Pulmonary artery endothelial cell (primary cell): ENCODE measurements at regions not wholly inside any gene's neighbourhood (a gene's known extent, or its start where the extent isn't known, plus 50 kb on each side); places are given as distances from the start of the nearest gene placed in this dataset.

Experiments
- DNase-seq: peaks from one replicate; pipeline ENCODE4 v3.0.0-alpha.2; 2011; ENCODE audit warnings: low read depth, low spot score

DNA sequence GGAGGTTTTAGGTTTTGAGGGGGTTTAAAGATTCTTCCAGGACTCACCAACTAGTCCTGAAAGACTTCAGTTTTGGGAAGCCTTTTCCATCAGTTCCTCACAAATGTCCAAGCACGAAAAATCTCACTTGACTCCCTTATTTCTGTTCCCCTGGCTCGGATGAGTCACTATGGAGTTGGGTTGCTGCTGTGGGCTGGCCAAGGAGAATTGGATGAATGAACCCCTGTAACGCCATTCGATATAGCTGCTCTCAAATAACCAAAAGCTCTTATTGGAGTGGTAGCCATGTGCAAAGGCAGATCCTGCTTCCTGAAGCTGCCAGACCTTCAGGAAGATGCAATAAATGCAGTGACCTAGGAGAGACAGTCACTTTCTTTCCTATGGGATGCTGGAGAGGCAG lies 417.0 kb downstream of the ZNF521 start:
- no peak for DNase-seq

DNA sequence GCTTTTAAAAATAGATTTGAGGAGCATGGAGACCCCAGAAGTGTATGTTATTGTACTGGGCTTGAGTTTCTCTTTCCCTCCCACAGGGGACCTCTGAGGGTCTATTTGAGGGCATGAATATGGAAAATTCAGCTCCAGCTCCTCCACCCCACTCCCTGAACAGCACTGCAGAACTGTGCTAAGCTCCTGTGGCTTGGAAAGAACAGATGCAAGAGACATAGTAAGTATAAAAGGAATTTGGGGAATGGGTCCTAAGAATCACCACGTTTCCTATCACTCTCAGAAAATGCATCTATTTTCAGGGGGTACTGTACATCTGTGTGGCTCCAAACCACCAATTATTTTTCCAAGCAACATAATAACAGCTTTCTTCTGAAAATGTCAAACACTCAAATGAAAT lies 416.1 kb downstream of the ZNF521 start:
- DNase-seq = no peak

DNA sequence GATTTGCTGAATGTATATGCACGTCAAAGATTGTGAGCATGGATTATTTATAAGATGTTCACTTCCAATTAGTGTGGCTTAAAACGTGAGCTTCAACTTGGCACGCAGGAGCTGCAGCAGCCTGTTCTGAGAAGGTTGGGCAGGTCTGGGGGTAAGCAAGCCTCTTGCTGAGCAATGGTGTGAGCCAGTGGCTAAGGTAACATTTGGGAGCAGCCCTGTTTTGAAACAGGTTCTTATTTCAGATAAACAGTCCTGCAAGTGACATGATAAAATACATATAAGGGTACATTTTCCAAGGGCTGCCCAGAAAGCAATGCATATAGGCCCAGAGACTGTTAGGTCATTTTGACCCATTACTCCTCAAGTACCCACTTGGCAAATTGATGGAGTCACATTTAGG lies 415.3 kb downstream of the ZNF521 start:
- DNase-seq = no peak

- no peak for DNase-seq
Observed at GRCh38 chr18:24937639-24938275, 414.2 kb downstream of the ZNF521 start.

DNA sequence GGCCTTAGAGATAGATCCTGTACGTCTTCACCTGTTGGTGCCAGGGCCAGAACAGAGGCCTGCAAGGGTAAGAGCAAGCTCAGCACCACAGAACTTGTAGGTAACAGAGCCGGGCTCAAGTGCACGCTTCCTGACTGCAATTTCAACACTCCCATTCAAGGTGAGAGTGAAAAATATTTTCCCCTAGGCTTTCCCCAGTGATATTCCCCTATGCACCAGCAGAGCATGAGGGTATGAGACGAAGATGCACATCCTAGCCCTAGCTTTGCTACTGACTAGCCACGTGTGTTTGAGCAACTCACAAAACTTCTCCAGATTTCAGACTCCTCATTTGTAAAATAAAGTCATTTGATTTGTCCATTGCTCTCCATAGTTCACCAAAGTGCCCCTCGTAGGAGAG lies 411.6 kb downstream of the ZNF521 start:
- DNase-seq = no peak

- no peak for DNase-seq
Observed at GRCh38 chr18:24941174-24941951, 410.6 kb downstream of the ZNF521 start.

DNA sequence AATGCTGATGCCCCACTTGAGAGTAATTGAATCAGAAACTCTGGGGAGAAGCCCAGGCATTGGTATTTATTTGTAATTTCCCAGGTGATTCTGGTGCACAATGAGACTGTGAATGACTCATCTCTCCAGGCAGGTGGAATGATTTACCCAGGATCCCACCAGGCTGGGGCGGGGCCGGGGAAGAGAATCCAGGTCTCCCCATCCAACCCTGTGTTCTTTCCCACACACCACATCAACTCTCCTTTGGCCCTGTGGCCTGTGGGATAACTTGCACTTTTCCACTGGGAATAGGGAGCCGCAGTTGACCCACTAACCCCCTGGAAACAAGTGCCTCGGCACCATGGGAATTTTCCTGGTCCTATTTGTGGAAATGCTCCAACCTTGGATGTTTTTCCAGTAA lies 409.8 kb downstream of the ZNF521 start:
- no peak for DNase-seq

DNA sequence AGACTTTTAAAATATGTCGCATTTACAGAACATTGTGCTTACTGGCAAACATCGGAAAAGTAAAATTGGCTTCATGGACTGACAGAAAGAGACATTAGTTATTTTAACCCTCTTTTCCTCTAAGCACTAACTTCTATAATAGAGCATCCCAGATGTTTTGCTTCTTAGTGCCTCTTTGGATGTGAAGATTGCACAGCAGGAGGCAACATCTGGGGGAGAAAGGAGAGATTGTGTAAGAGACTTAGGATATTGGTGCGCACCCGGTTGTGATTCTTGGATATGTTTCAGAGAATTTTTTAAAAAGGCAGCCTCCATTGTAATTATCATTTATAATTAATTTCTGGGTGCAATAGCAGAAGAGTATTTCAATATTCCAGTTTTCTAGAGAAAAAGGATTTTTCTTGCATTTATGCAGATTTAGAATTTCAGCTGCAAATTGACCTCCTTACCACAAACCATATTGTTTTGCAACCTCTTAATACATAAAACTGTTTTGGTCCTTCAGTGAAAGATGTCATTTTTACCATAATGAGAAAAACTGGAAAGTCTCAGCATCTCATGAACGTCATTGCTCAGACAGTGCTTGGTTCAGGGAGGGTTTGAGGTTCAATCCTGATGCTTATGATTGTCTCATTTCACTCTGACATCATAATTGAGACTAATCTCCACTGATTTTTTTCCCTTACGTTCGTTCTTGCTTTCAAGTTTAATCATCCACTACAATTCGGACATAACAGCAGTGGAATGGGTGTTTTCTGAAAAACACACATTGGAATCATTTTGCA lies 404.3 kb downstream of the ZNF521 start:
- DNase-seq = no peak

- DNase-seq = no peak
Observed at GRCh38 chr18:24949908-24950307, 402.1 kb downstream of the ZNF521 start.

GRCh38 chr18:24954341-24954740 lies 397.6 kb downstream of the ZNF521 start:
- DNase-seq = no peak

DNA sequence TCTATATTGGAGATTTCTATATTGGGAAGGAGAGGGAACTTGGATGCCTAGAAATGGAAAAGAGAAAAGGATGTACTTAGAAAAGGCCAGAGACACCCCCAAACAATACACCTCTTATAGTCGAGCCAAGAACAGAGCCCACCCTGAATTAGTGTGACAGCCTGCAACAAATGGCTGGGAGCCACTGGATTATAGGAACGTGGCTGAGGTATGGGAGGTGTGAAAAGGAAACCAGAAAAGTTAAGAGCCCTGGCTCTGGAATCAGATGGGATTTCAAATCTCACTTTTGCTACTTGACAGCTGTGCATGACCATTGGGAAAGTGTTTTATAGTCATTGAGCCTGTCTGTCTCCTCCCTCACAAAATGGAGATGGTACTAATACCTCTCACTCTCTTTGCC lies 394.0 kb downstream of the ZNF521 start:
- no peak for DNase-seq

DNA sequence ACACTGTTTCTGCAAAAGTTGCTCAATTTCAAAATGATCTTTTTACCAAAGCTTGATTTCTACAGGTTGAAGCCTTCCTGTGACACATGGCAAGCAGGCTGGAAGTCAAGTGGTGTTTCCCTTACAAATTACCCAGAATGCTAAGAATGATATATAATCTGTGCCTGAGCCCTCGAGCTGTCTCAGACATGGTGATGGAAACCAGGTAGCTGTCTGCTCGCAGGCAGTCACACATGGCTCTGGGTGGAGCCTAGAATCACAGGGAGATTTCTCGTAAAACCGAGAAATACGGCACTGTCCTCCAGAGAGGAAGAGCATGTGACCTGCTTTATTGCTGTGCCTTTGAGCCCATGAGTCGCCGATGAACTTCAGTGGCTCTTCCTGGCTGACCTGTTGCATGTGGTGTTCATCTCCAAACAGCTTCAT lies 392.9 kb downstream of the ZNF521 start:
- DNase-seq = no peak

- DNase-seq = no peak
Observed at GRCh38 chr18:24964216-24964615, 387.8 kb downstream of the ZNF521 start.

DNA sequence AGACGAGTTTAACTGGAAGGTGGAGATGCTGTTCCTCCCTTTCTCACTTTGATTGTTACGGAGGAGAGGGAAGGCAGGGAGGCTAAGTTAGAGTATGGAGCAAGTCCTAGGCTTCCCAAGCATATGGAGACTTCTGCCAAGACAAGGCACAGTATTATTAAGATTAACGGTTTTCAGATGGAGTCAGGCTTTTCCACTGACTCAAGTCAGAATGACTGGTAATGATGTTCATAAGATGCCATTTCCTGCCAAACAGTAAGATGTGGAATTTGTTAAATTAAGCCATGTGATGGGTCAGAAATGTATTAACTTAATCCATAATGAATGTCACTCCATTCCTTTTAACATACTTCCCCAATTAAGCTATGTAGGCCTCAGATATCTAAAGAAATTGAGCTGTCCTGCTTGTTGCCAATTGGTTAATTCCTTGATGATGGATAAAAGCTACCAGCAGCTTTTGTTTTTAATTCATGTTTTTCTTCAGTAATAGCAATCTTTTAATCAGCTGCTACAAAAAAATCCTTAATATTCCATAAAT lies 383.7 kb downstream of the ZNF521 start:
- DNase-seq = no peak

DNA sequence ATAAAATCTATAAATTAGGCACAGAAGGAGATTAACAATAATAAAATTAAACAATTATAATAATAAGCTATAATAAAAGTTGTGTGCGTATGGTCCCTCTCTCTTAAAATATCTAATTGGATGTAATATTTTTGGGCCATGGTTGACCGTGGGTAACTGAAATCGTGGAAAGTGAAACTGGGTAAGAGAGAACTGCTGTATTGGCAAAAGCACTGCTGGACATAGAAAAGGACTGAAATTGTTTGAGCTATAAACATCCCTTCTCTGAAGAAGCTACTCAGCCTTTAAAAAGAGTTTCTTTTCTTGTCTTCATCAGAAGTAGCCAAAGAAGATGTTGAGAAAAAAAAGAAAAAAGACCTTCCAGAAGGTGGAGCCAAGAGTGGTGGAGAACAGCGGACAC lies 379.4 kb downstream of the ZNF521 start:
- DNase-seq = no peak

GRCh38 chr18:24974431-24974830 lies 377.5 kb downstream of the ZNF521 start:
- no peak for DNase-seq

GRCh38 chr18:24975496-24976372 lies 376.2 kb downstream of the ZNF521 start:
- DNase-seq = no peak

GRCh38 chr18:24976502-24976901 lies 375.5 kb downstream of the ZNF521 start:
- DNase-seq = no peak

- no peak for DNase-seq
Observed at GRCh38 chr18:24979235-24979634, 372.7 kb downstream of the ZNF521 start.

- DNase-seq = no peak
Observed at GRCh38 chr18:24982831-24983230, 369.1 kb downstream of the ZNF521 start.

GRCh38 chr18:24983566-24984139 lies 368.3 kb downstream of the ZNF521 start:
- DNase-seq = no peak
